IMR-90 (cell line): ENCODE measurements at regions not wholly inside any gene's neighbourhood (a gene's known extent, or its start where the extent isn't known, plus 50 kb on each side); places are given as distances from the start of the nearest gene placed in this dataset.

Experiments used
- ATAC-seq: fragments of 200-7000 bp; cut with Tn5 transposase; 2 replicates; pipeline ENCODE4 v1.9.1; 2020; ENCODE audit warnings: low read depth, mild to moderate bottlenecking, moderate library complexity
- BruUV-seq: library from RNA; stranded (reverse); fragments of 400-500 nt; replicated peaks from 2 replicates; lab custom pipeline; 2021; lab: Mats Ljungman, UMichigan
- CTCF ChIA-PET: fragments of 300-600 bp; formaldehyde crosslinking; extraction: SDS; loops from one replicate; lab custom pipeline; 2021; ENCODE audit warnings: antibody characterized with exemption; lab: Yijun Ruan, JAX
- POLR2A ChIA-PET: fragments of 300-600 bp; sonication (Branson Sonifier 250); formaldehyde crosslinking; loops from one replicate; lab custom pipeline; 2022; ENCODE audit warnings: antibody characterized with exemption; ENCODE audit not compliant: unreplicated experiment; lab: Charles Lee
- DNase-seq: peaks from one replicate; pipeline ENCODE4 v3.0.0; 2013
- H2AFZ ChIP-seq: replicated peaks from 2 replicates; pipeline ENCODE3; 2013; ENCODE audit warnings: low read length, mild to moderate bottlenecking; ENCODE audit not compliant: poor library complexity
- H2AK5ac ChIP-seq: 2 replicates; pipeline ENCODE4 v1.6.1; 2013; ENCODE audit warnings: low read depth, low read length, inconsistent platforms
- H2AK9ac ChIP-seq: replicated peaks from 2 replicates; pipeline ENCODE3; 2013; ENCODE audit warnings: mild to moderate bottlenecking, low read depth, low read length, moderate library complexity; ENCODE audit not compliant: poor library complexity
- H2BK120ac ChIP-seq: 2 replicates; pipeline ENCODE4 v1.6.1; 2013; ENCODE audit warnings: low read depth, low read length, inconsistent platforms
- H2BK15ac ChIP-seq: 3 replicates; pipeline ENCODE4 v1.6.1; 2013; ENCODE audit warnings: low read depth, low read length, inconsistent platforms
- H2BK20ac ChIP-seq: 2 replicates; pipeline ENCODE4 v1.6.1; 2013; ENCODE audit warnings: low read depth, mild to moderate bottlenecking, inconsistent platforms, low read length, moderate library complexity
- H2BK5ac ChIP-seq: 2 replicates; pipeline ENCODE4 v1.6.1; 2013; ENCODE audit warnings: mild to moderate bottlenecking, low read depth, low read length, inconsistent platforms; ENCODE audit not compliant: poor library complexity, severe bottlenecking
- H3K14ac ChIP-seq: replicated peaks from 2 replicates; pipeline ENCODE4 v1.6.1; 2013; ENCODE audit warnings: low read depth, low read length, inconsistent platforms
- H3K18ac ChIP-seq: 2 replicates; pipeline ENCODE4 v1.6.1; 2013; ENCODE audit warnings: low read depth, low read length, control low read depth
- H3K23ac ChIP-seq: 2 replicates; pipeline ENCODE4 v1.6.1; 2013; ENCODE audit warnings: low read depth, low read length, inconsistent platforms
- H3K27ac ChIP-seq: 2 replicates; pipeline ENCODE4 v1.5.1; 2013; ENCODE audit warnings: mild to moderate bottlenecking, control low read depth, low read length; ENCODE audit not compliant: insufficient read depth
- H3K27me3 ChIP-seq: 2 replicates; pipeline ENCODE4 v1.6.1; 2013; ENCODE audit warnings: low read length; ENCODE audit not compliant: control insufficient read depth, insufficient read depth
- H3K36me3 ChIP-seq: 2 replicates; pipeline ENCODE4 v1.6.1; 2013; ENCODE audit warnings: low read length, mixed read lengths; ENCODE audit not compliant: control insufficient read depth, insufficient read depth
- H3K4ac ChIP-seq: 2 replicates; pipeline ENCODE4 v1.6.1; 2013; ENCODE audit warnings: low read depth, low read length, inconsistent platforms
- H3K4me1 ChIP-seq: 2 replicates; pipeline ENCODE4 v1.6.1; 2013; ENCODE audit warnings: low read length, mixed read lengths; ENCODE audit not compliant: control insufficient read depth, insufficient read depth
- H3K4me2 ChIP-seq: 2 replicates; pipeline ENCODE4 v1.6.1; 2013; ENCODE audit warnings: low read depth, mild to moderate bottlenecking, control low read depth, low read length, moderate library complexity
- H3K4me3 ChIP-seq: 2 replicates; pipeline ENCODE4 v1.5.1; 2013; ENCODE audit warnings: low read depth, mild to moderate bottlenecking, control low read depth, low read length, moderate library complexity; ENCODE audit not compliant: insufficient read depth
- H3K56ac ChIP-seq: 2 replicates; pipeline ENCODE4 v1.6.1; 2013; ENCODE audit warnings: low read length, inconsistent platforms; ENCODE audit not compliant: insufficient read depth; ENCODE audit errors: extremely low read depth
- H3K79me1 ChIP-seq, 2 experiments: 2 replicates each; pipeline ENCODE4 v1.6.1; 2013; ENCODE audit warnings: low read length in 2 of 2, inconsistent platforms in 1 of 2, low read depth in 1 of 2
- H3K9ac ChIP-seq: 2 replicates; pipeline ENCODE4 v1.6.1; 2013; ENCODE audit warnings: low read depth, low read length, control low read depth
- H3K9me1 ChIP-seq: 2 replicates; pipeline ENCODE4 v1.6.1; 2013; ENCODE audit warnings: low read length, inconsistent platforms; ENCODE audit not compliant: insufficient read depth
- H3K9me3 ChIP-seq: 2 replicates; pipeline ENCODE4 v1.6.1; 2013; ENCODE audit warnings: low read length; ENCODE audit not compliant: control insufficient read depth, insufficient read depth
- H4K20me1 ChIP-seq: 2 replicates; pipeline ENCODE4 v1.6.1; 2013; ENCODE audit warnings: low read length, inconsistent platforms; ENCODE audit not compliant: insufficient read depth
- H4K5ac ChIP-seq: 2 replicates; pipeline ENCODE4 v1.6.1; 2013; ENCODE audit warnings: mild to moderate bottlenecking, low read depth, low read length, control low read depth
- H4K8ac ChIP-seq, 2 experiments: 2 replicates each; pipeline ENCODE4 v1.6.1; 2013; ENCODE audit warnings: low read depth in 2 of 2, low read length in 2 of 2, control low read depth in 1 of 2, inconsistent platforms in 1 of 2
- H4K91ac ChIP-seq: 2 replicates; pipeline ENCODE4 v1.6.1; 2013; ENCODE audit warnings: low read depth, low read length, inconsistent platforms; ENCODE audit not compliant: insufficient read depth
- MAZ ChIP-seq: IDR thresholded peaks from 2 replicates; pipeline ENCODE4 v1.6.1; 2012; ENCODE audit warnings: low read depth, mild to moderate bottlenecking, low read length, improper control_type of control experiment, moderate library complexity, borderline replicate concordance
- WGBS, 2 experiments: methylation state at CpG; one replicate each; pipeline versions ENCODE4 v1.1.5 to v1.1.7; 2013; ENCODE audit warnings: missing lambda C conversion rate in 2 of 2; ENCODE audit not compliant: insufficient read length in 1 of 2; ENCODE audit errors: extremely low coverage in 2 of 2; 5-methylcytosine and 5-hydroxymethylcytosine counted together
- dilution Hi-C: fragments of 300-500 bp; cut with HindIII; formaldehyde crosslinking; loops from one replicate; pipeline ENCODE4 v1.14.3; 2018; ENCODE audit warnings: low sequenced_read_pairs; ENCODE audit not compliant: unreplicated experiment
- in situ Hi-C: fragments of 300-500 bp; cut with MboI; formaldehyde crosslinking; loops from 3 replicates; pipeline ENCODE4 v1.14.3; 2019; ENCODE audit warnings: low sequenced_read_pairs, inconsistent platforms, mixed read lengths
- intact Hi-C: fragments of 100-400 bp; cut with micrococcal nuclease; formaldehyde crosslinking; loops from 2 replicates; pipeline ENCODE4 v1.10.0; 2022
- TF ChIP-seq, protein P1 (sequence below): conservative IDR thresholded peaks from 2 replicates; pipeline ENCODE4 v1.5.1; 2012; ENCODE audit warnings: mild to moderate bottlenecking, low read depth, low read length, improper control_type of control experiment

DNA sequence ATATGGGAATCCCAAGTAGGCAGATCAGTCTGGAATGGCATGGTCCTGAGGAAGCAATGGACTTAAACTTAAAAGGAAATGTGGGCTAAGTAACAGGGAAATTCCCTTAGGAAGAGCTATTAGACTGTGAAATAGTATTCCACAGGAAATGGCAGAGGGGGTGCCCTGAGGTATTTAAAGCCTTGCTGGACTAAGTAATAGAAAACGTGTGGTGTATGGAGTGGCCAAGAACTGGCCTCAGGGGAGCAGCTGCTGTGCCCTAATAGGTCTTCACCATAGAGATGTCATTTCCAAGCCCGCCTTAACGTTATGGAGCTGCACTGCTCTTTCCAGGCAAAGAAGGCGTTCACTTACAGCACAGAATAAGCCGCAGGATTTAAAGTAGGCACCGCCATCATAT is 365.2 kb upstream of the ZMIZ1 start:
- CTCF ChIA-PET: interaction anchor here (0.6 kb wide), 1 partner anchor 492 kb away, joined by 4 read pairs; no protein-coding TSS in a partner anchor
- dilution Hi-C loops: no loop called here
- no TSS peak for BruUV-seq
- Histone ChIP-seq H3K4ac (no peak overlapping the region), H2BK120ac (no peak overlapping the region), H3K9me3 (no peaks in the 10 kb centered on the region), H3K27me3 (no peaks in the 10 kb centered on the region; the same call in 1 of the 2 replicates), H3K23ac (no peak overlapping the region), H2AFZ (no peak overlapping the region), H3K14ac (no peak overlapping the region), H4K20me1 (no peaks in the 10 kb centered on the region), H2BK15ac (no peak overlapping the region), H3K4me2 (no peak overlapping the region), H3K79me1 (no peaks in the 10 kb centered on the region), H4K91ac (no peak overlapping the region), H2BK5ac (no peak overlapping the region), H2BK20ac (no peak overlapping the region), H4K5ac (no peak overlapping the region), H3K18ac (no peak overlapping the region), H3K9me1 (peaks cover 12% of the 10 kb centered on the region), H3K9ac (no peak overlapping the region), H2AK9ac (no peak overlapping the region), H3K36me3 (no peaks in the 10 kb centered on the region), H3K4me1 (peaks cover 8% of the 10 kb centered on the region), H3K56ac (no peak overlapping the region), H3K27ac (no peak overlapping the region), H2AK5ac (no peak overlapping the region), H3K4me3 (no peak overlapping the region), H4K8ac (no peak overlapping the region)
- no peak for TF ChIP-seq MAZ
- TF ChIP-seq, protein P1, sequence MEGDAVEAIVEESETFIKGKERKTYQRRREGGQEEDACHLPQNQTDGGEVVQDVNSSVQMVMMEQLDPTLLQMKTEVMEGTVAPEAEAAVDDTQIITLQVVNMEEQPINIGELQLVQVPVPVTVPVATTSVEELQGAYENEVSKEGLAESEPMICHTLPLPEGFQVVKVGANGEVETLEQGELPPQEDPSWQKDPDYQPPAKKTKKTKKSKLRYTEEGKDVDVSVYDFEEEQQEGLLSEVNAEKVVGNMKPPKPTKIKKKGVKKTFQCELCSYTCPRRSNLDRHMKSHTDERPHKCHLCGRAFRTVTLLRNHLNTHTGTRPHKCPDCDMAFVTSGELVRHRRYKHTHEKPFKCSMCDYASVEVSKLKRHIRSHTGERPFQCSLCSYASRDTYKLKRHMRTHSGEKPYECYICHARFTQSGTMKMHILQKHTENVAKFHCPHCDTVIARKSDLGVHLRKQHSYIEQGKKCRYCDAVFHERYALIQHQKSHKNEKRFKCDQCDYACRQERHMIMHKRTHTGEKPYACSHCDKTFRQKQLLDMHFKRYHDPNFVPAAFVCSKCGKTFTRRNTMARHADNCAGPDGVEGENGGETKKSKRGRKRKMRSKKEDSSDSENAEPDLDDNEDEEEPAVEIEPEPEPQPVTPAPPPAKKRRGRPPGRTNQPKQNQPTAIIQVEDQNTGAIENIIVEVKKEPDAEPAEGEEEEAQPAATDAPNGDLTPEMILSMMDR: no peak
- in situ Hi-C loops: no loop called here
- intact Hi-C loops: no loop called here
- POLR2A ChIA-PET: no interaction called here
- WGBS, 2 experiments: 85% methylated on average over 5 of the region's 6 CpGs; no CpG with 5 or more reads in 1 of the 2 experiments
- no peak for ATAC-seq
- peak; percentile 28 for DNase-seq
